Progenitor cell of endocrine pancreas (in vitro differentiated cells): ENCODE measurements at regions not wholly inside any gene's neighbourhood (a gene's known extent, or its start where the extent isn't known, plus 50 kb on each side); places are given as distances from the start of the nearest gene placed in this dataset.

ENCODE experiments used
- DNase-seq: peaks from one replicate; pipeline ENCODE4 v3.0.0; 2021; ENCODE audit warnings: low spot score; ENCODE audit not compliant: unreplicated experiment
- H3K27ac Mint-ChIP-seq: 2 replicates; pipeline ENCODE4 v1.8.0; 2021; ENCODE audit warnings: mild to moderate bottlenecking, moderate library complexity, mixed read lengths
- H3K27me3 Mint-ChIP-seq: 2 replicates; pipeline ENCODE4 v1.8.0; 2021; ENCODE audit warnings: mixed read lengths
- H3K36me3 Mint-ChIP-seq: 2 replicates; pipeline ENCODE4 v1.8.0; 2022; ENCODE audit warnings: mixed read lengths; ENCODE audit not compliant: insufficient read depth
- H3K4me1 Mint-ChIP-seq: 2 replicates; pipeline ENCODE4 v1.8.0; 2021; ENCODE audit warnings: low read depth, mixed read lengths
- H3K4me3 Mint-ChIP-seq: 2 replicates; pipeline ENCODE4 v1.8.0; 2021; ENCODE audit warnings: low read depth, mild to moderate bottlenecking, moderate library complexity, mixed read lengths
- H3K9me3 Mint-ChIP-seq: 2 replicates; pipeline ENCODE4 v1.8.0; 2021; ENCODE audit warnings: low read depth, mixed read lengths
- CTCF ChIP-seq: fragments of 200-600 bp; sonication (generic); IDR thresholded peaks from one replicate; pipeline ENCODE4 v1.5.0; 2021; ENCODE audit warnings: antibody characterized with exemption, mild to moderate bottlenecking; ENCODE audit not compliant: unreplicated experiment

- H3K27ac Mint-ChIP-seq = no peak overlapping the region
- H3K4me1 Mint-ChIP-seq = peaks cover 15% of the 10 kb centered on the region
- no peaks in the 10 kb centered on the region for H3K27me3 Mint-ChIP-seq
- H3K9me3 Mint-ChIP-seq = peaks cover 6% of the 10 kb centered on the region
- no peak for TF ChIP-seq CTCF
- no peak for DNase-seq
- no peaks in the 10 kb centered on the region for H3K36me3 Mint-ChIP-seq
- H3K4me3 Mint-ChIP-seq = no peak overlapping the region
These were observed 183.7 kb upstream of the FAM78B start for GRCh38 chr1:166350490-166350889.

- Mint-ChIP-seq H3K4me1 (peaks cover 15% of the 10 kb centered on the region), H3K4me3 (no peak overlapping the region), H3K27ac (no peak overlapping the region), H3K9me3 (peaks cover 2% of the 10 kb centered on the region), H3K27me3 (no peaks in the 10 kb centered on the region), H3K36me3 (no peaks in the 10 kb centered on the region)
- DNase-seq = no peak
- TF ChIP-seq CTCF = no peak
These were observed 184.9 kb upstream of the FAM78B start for GRCh38 chr1:166351676-166352075.

- TF ChIP-seq CTCF = no peak
- Mint-ChIP-seq H3K4me1 (peaks cover 15% of the 10 kb centered on the region), H3K27ac (no peak overlapping the region), H3K36me3 (no peaks in the 10 kb centered on the region), H3K9me3 (no peaks in the 10 kb centered on the region), H3K4me3 (no peak overlapping the region), H3K27me3 (no peaks in the 10 kb centered on the region)
- DNase-seq = no peak
These were observed 186.4 kb upstream of the FAM78B start for GRCh38 chr1:166353213-166353612.

- peaks cover 15% of the 10 kb centered on the region for H3K4me1 Mint-ChIP-seq
- DNase-seq = no peak
- H3K4me3 Mint-ChIP-seq = no peak overlapping the region
- no peak for TF ChIP-seq CTCF
- no peaks in the 10 kb centered on the region for H3K9me3 Mint-ChIP-seq
- no peaks in the 10 kb centered on the region for H3K27me3 Mint-ChIP-seq
- no peaks in the 10 kb centered on the region for H3K36me3 Mint-ChIP-seq
- no peak overlapping the region for H3K27ac Mint-ChIP-seq
These were observed 187.6 kb upstream of the FAM78B start for GRCh38 chr1:166354406-166354805.

GRCh38 chr1:166365081-166365480 lies 198.3 kb upstream of the FAM78B start:
- no peak for TF ChIP-seq CTCF
- Mint-ChIP-seq H3K36me3 (no peaks in the 10 kb centered on the region), H3K4me3 (no peak overlapping the region)

More at GRCh38 chr1:166365081-166365480, 198.3 kb upstream of the FAM78B start:
- Mint-ChIP-seq H3K4me1 (no peaks in the 10 kb centered on the region), H3K9me3 (peaks cover 7% of the 10 kb centered on the region), H3K27ac (no peak overlapping the region), H3K27me3 (peaks cover 6% of the 10 kb centered on the region)
- DNase-seq = no peak
